ENCODE measurements at regions not wholly inside any gene's neighbourhood (a gene's known extent, or its start where the extent isn't known, plus 50 kb on each side); places are given as distances from the start of the nearest gene placed in this dataset.
"Not testable (repeated sequence)": the region's sequence is repeated elsewhere in the genome, so short reads cannot be mapped to it uniquely, and the experiment has no call there.

DNA sequence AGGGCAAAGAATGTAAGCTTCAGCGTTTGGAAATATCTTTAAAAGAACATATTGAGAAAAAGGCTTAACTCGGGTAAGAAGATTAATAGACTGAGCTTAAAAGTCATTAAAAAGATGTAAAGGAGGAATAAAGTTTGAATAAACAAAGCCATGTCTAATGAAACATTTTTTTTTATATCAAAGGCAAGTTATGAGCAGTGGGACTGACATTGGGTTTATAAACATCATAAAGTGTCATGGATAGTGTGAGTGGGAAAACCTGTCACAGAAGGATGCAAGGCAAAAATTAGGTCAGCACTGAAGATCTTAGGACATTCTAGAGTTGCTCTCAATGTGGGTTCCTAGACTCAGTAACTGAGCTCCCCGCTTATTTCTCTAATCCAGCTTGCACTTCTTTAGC, 438.0 kb upstream of the CDH11 start:
- ChIA-PET POLR2A (no interaction called here), CTCF (no interaction called here)
- Mint-ChIP-seq H3K4me1 (no peaks in the 10 kb centered on the region), H3K9me3 (ENCODE audit: insufficient read depth) (no peaks in the 10 kb centered on the region), H3K27me3 (no peaks in the 10 kb centered on the region), H3K27ac (no peak overlapping the region), H3K4me3 (no peak overlapping the region)
- Histone ChIP-seq H3K4me1 (ENCODE audit: control insufficient read depth in 2 of 2, insufficient read depth in 2 of 2, low read length in 2 of 2) (no peaks in the 10 kb centered on the region), H3K4me2 (replicated peaks; ENCODE audit: low read depth, low read length, poor library complexity, severe bottlenecking) (no peak overlapping the region), H3K27me3 (replicated peaks in 1 of 4; ENCODE audit: control extremely low read depth in 1 of 4, control insufficient read depth in 3 of 4, insufficient read depth in 4 of 4, low read length in 3 of 4) (no peaks in the 10 kb centered on the region), H2AFZ (ENCODE audit: insufficient read depth, low read depth, low read length, poor library complexity, severe bottlenecking) (no peak overlapping the region), H3K79me2 (ENCODE audit: control insufficient read depth, insufficient read depth, low read length) (no peaks in the 10 kb centered on the region), H3K27ac (ENCODE audit: low read length in 2 of 2) (no peak overlapping the region), H3K9ac (ENCODE audit: low read length) (no peak overlapping the region), H3K4me3 (ENCODE audit: control extremely low read depth in 1 of 5, extremely low read depth in 1 of 5, insufficient read depth in 1 of 5, low read depth in 2 of 5, low read length in 4 of 5) (no peak overlapping the region), H3K36me3 (replicated peaks in 1 of 2; ENCODE audit: control extremely low read depth in 1 of 2, control insufficient read depth in 1 of 2, extremely low read depth in 1 of 2, insufficient read depth in 2 of 2, low read length in 1 of 2) (no peaks in the 10 kb centered on the region), H4K20me1 (ENCODE audit: control insufficient read depth, insufficient read depth, low read length, poor library complexity, severe bottlenecking) (no peaks in the 10 kb centered on the region), H3K9me3 (ENCODE audit: control extremely low read depth in 1 of 3, control insufficient read depth in 2 of 3, insufficient read depth in 1 of 3, low read length in 2 of 3) (peaks cover 0 to 3% (median 0%) of the 10 kb centered on the region in 3 donors)
- 92% methylated on average over 2 of the region's 3 CpGs for WGBS (ENCODE audit: insufficient coverage)
- DNase-seq (no peak), ATAC-seq (ENCODE audit: low read depth) (no peak)
- TF ChIP-seq, protein P1, sequence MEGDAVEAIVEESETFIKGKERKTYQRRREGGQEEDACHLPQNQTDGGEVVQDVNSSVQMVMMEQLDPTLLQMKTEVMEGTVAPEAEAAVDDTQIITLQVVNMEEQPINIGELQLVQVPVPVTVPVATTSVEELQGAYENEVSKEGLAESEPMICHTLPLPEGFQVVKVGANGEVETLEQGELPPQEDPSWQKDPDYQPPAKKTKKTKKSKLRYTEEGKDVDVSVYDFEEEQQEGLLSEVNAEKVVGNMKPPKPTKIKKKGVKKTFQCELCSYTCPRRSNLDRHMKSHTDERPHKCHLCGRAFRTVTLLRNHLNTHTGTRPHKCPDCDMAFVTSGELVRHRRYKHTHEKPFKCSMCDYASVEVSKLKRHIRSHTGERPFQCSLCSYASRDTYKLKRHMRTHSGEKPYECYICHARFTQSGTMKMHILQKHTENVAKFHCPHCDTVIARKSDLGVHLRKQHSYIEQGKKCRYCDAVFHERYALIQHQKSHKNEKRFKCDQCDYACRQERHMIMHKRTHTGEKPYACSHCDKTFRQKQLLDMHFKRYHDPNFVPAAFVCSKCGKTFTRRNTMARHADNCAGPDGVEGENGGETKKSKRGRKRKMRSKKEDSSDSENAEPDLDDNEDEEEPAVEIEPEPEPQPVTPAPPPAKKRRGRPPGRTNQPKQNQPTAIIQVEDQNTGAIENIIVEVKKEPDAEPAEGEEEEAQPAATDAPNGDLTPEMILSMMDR (IDR thresholded peaks at IDR 0.05), result no peak
- TF ChIP-seq EZH2 (IDR thresholded peaks at IDR 0.05; ENCODE audit: borderline replicate concordance, insufficient read depth, low read depth, low read length, poor library complexity, severe bottlenecking), result no peak
- intact Hi-C loops (cut with micrococcal nuclease), result no loop called here

DNA sequence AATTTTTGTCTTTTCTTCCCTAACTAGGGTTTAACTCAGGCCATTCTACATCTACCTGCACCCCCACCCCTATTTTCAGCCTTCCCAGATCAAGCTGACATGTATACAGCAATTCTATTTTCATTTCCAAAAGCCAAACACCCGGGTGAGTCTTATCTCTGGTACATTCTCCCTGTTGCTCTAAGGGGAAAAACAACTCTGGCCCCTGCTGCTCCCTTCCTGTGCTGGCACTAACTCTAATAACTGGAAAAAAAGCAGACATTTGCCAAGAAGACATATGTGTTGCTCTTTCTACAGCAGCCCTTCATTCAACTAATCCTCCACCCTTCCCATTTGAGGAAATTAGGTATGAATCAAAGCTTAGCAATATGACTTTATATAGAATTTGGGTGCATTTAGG, 427.8 kb upstream of the CDH11 start:
- H3K27ac Mint-ChIP-seq; H3K4me2 ChIP-seq (replicated peaks; ENCODE audit: low read depth, low read length, poor library complexity, severe bottlenecking); POLR2A ChIA-PET; H3K36me3 ChIP-seq (replicated peaks in 1 of 2; ENCODE audit: control extremely low read depth in 1 of 2, control insufficient read depth in 1 of 2, extremely low read depth in 1 of 2, insufficient read depth in 2 of 2, low read length in 1 of 2); H3K4me3 ChIP-seq (ENCODE audit: control extremely low read depth in 1 of 5, extremely low read depth in 1 of 5, insufficient read depth in 1 of 5, low read depth in 2 of 5, low read length in 4 of 5); H3K27me3 Mint-ChIP-seq; H3K79me2 ChIP-seq (ENCODE audit: control insufficient read depth, insufficient read depth, low read length); H3K4me3 Mint-ChIP-seq; H3K9me3 ChIP-seq (ENCODE audit: control extremely low read depth in 1 of 3, control insufficient read depth in 2 of 3, insufficient read depth in 1 of 3, low read length in 2 of 3); H3K27me3 ChIP-seq (replicated peaks in 1 of 4; ENCODE audit: control extremely low read depth in 1 of 4, control insufficient read depth in 3 of 4, insufficient read depth in 4 of 4, low read length in 3 of 4); H3K4me1 ChIP-seq (ENCODE audit: control insufficient read depth in 2 of 2, insufficient read depth in 2 of 2, low read length in 2 of 2); H4K20me1 ChIP-seq (ENCODE audit: control insufficient read depth, insufficient read depth, low read length, poor library complexity, severe bottlenecking); H2AFZ ChIP-seq (ENCODE audit: insufficient read depth, low read depth, low read length, poor library complexity, severe bottlenecking); intact Hi-C loops (cut with micrococcal nuclease); H3K9ac ChIP-seq (ENCODE audit: low read length); H3K4me1 Mint-ChIP-seq; H3K9me3 Mint-ChIP-seq (ENCODE audit: insufficient read depth); H3K27ac ChIP-seq (ENCODE audit: low read length in 2 of 2); DNase-seq; CTCF ChIA-PET; ATAC-seq (ENCODE audit: low read depth): not testable (repeated sequence)
- WGBS (ENCODE audit: insufficient coverage), result 45% methylated on average over 1 of the region's 1 CpG
